22Rv1 (cell line): ENCODE measurements at regions not wholly inside any gene's neighbourhood (a gene's known extent, or its start where the extent isn't known, plus 50 kb on each side); places are given as distances from the start of the nearest gene placed in this dataset.

Experiments
- ZFX ChIP-seq: fragments of 450-650 bp; IDR thresholded peaks from 2 replicates; pipeline ENCODE4 v1.6.1; 2017; ENCODE audit warnings: antibody characterized with exemption, borderline replicate concordance
- TF ChIP-seq, protein P1 (sequence below): fragments of 450-650 bp; IDR thresholded peaks from 2 replicates; pipeline ENCODE4 v1.5.1; 2017; ENCODE audit warnings: mild to moderate bottlenecking

GRCh38 chr1:218699865-218700264, 354.7 kb downstream of the TGFB2 start:
- TF ChIP-seq, protein P1, sequence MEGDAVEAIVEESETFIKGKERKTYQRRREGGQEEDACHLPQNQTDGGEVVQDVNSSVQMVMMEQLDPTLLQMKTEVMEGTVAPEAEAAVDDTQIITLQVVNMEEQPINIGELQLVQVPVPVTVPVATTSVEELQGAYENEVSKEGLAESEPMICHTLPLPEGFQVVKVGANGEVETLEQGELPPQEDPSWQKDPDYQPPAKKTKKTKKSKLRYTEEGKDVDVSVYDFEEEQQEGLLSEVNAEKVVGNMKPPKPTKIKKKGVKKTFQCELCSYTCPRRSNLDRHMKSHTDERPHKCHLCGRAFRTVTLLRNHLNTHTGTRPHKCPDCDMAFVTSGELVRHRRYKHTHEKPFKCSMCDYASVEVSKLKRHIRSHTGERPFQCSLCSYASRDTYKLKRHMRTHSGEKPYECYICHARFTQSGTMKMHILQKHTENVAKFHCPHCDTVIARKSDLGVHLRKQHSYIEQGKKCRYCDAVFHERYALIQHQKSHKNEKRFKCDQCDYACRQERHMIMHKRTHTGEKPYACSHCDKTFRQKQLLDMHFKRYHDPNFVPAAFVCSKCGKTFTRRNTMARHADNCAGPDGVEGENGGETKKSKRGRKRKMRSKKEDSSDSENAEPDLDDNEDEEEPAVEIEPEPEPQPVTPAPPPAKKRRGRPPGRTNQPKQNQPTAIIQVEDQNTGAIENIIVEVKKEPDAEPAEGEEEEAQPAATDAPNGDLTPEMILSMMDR, result no peak
- TF ChIP-seq ZFX, result no peak
